ENCODE measurements at regions not wholly inside any gene's neighbourhood (a gene's known extent, or its start where the extent isn't known, plus 50 kb on each side); places are given as distances from the start of the nearest gene placed in this dataset.

GRCh38 chrX:9260603-9261002 is 204.3 kb upstream of the TBL1X start:
- H3K27ac Mint-ChIP-seq, result no peak overlapping the region
- H3K9me3 Mint-ChIP-seq, result 0 out of 2 replicates have a peak, but pooled peaks cover 4% of the 10 kb centered on the region
- H3K4me1 Mint-ChIP-seq (ENCODE audit: low read depth), result no peaks in the 10 kb centered on the region
- H3K27me3 Mint-ChIP-seq (ENCODE audit: insufficient read depth), result peaks cover 7% of the 10 kb centered on the region
- no peak for DNase-seq
- no peak overlapping the region for H3K4me3 Mint-ChIP-seq
- H3K36me3 Mint-ChIP-seq (ENCODE audit: low read depth), result no peaks in the 10 kb centered on the region
- no peak for TF ChIP-seq CTCF (IDR thresholded peaks at IDR 0.05)

- Mint-ChIP-seq H3K4me1 (ENCODE audit: low read depth) (no peaks in the 10 kb centered on the region), H3K4me3 (no peak overlapping the region), H3K27me3 (ENCODE audit: insufficient read depth) (peaks cover 7% of the 10 kb centered on the region), H3K27ac (no peak overlapping the region), H3K9me3 (no peaks in the 10 kb centered on the region; the same call in 1 of the 2 replicates), H3K36me3 (ENCODE audit: low read depth) (no peaks in the 10 kb centered on the region)
- DNase-seq, result no peak
- no peak for TF ChIP-seq CTCF (IDR thresholded peaks at IDR 0.05)
Measured at GRCh38 chrX:9267415-9267814, 197.4 kb upstream of the TBL1X start.

GRCh38 chrX:9269134-9269533 is 195.7 kb upstream of the TBL1X start:
- DNase-seq, result no peak
- H3K4me3 Mint-ChIP-seq, result no peak overlapping the region
- no peaks in the 10 kb centered on the region for H3K4me1 Mint-ChIP-seq (ENCODE audit: low read depth)
- H3K27me3 Mint-ChIP-seq (ENCODE audit: insufficient read depth), result peaks cover 4% of the 10 kb centered on the region
- H3K9me3 Mint-ChIP-seq, result no peaks in the 10 kb centered on the region; the same call in 1 of the 2 replicates
- no peaks in the 10 kb centered on the region for H3K36me3 Mint-ChIP-seq (ENCODE audit: low read depth)
- no peak for TF ChIP-seq CTCF (IDR thresholded peaks at IDR 0.05)
- no peak overlapping the region for H3K27ac Mint-ChIP-seq

GRCh38 chrX:9271789-9272525 is 192.9 kb upstream of the TBL1X start:
- no peak overlapping the region for H3K4me3 Mint-ChIP-seq

DNA sequence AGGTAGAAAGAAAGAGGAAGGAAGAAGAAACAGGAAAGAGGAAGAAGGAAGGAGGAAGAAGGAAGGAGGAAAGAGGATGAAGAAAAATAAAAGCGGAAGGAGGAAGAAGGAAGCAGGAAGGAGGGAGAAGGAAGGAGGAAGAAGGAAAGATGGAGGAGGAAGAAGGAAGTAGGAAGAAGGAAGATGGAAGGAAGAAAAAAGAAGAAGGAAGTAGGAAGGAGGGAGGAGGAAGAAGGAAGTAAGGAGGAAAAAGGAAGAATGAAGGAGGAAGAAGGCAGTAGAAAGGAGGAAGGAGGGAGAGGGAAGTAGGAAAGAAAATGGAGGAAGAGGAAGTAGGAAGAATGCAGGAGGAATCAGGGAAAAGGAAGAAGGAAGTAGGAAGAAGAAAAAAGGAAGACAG is 191.1 kb upstream of the TBL1X start:
- no peak for TF ChIP-seq CTCF (IDR thresholded peaks at IDR 0.05)
- Mint-ChIP-seq H3K27me3 (ENCODE audit: insufficient read depth) (peaks cover 3% of the 10 kb centered on the region), H3K27ac (no peak overlapping the region), H3K9me3 (no peaks in the 10 kb centered on the region; the same call in 1 of the 2 replicates), H3K4me3 (no peak overlapping the region), H3K36me3 (ENCODE audit: low read depth) (no peaks in the 10 kb centered on the region), H3K4me1 (ENCODE audit: low read depth) (peaks cover 6% of the 10 kb centered on the region; the same call in 1 of the 2 replicates)
- DNase-seq, result no peak

More at GRCh38 chrX:9271789-9272525, 192.9 kb upstream of the TBL1X start:
- no peak for TF ChIP-seq CTCF (IDR thresholded peaks at IDR 0.05)
- no peaks in the 10 kb centered on the region for H3K36me3 Mint-ChIP-seq (ENCODE audit: low read depth)
- H3K27me3 Mint-ChIP-seq (ENCODE audit: insufficient read depth), result peaks cover 4% of the 10 kb centered on the region
- DNase-seq, result no peak
- no peaks in the 10 kb centered on the region for H3K4me1 Mint-ChIP-seq (ENCODE audit: low read depth)
- H3K9me3 Mint-ChIP-seq, result no peaks in the 10 kb centered on the region; the same call in 1 of the 2 replicates
- H3K27ac Mint-ChIP-seq, result no peak overlapping the region
